Activated CD8-positive, alpha-beta memory T cell treated with anti-CD3 and anti-CD28 coated beads for 36 hours (primary cell): ENCODE measurements at regions not wholly inside any gene's neighbourhood (a gene's known extent, or its start where the extent isn't known, plus 50 kb on each side); places are given as distances from the start of the nearest gene placed in this dataset.

Experiments used
- CTCF ChIA-PET: fragments of 350-600 bp; sonication (Branson Sonifier 250); formaldehyde crosslinking; loops from one replicate; lab custom pipeline; 2021; ENCODE audit warnings: antibody characterized with exemption; lab: Charles Lee
- POLR2A ChIA-PET: fragments of 350-600 bp; sonication (Branson Sonifier 250); formaldehyde crosslinking; loops from one replicate; lab custom pipeline; 2021; ENCODE audit warnings: antibody characterized with exemption; lab: Charles Lee

DNA sequence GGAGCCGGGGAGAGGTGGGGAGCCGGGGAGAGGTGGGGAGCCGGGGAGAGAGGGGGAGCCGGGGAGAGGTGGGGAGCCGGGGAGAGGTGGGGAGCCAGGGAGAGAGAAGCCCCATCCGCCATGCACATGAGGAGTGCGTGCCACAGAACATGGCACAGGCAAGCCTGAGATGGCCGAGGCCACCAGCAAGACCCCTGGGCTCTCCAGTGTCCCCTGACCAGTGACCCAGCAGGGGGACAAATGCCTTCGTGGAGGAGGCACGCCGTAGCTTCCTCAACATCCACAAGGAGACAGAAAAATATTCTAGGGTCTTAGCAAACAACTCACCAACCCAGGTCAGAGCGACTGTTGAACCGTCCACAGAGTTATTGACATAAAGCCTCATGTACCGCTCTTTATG, 618.8 kb downstream of the TBC1D22A start:
- ChIA-PET CTCF (no interaction called here), POLR2A (no interaction called here)

DNA sequence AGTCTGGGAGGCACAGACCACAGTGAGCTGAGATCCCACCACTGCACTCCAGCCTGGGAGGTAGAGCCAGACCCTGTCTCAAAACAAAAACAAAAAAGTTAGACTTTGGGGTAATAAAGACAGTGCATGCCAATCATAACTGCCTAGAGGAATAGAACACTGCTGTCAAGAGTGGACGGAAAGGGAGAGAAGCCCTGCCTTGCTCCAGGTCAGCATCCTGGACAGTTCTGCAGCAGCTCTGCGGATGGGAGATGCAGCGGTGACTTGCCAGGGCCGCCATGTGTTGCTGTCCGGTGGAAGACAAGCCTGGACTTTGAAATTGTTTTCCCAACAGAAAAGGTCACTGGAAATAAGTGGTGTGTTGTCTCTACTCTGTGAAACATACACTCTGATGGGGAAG, 618.2 kb downstream of the TBC1D22A start:
- ChIA-PET CTCF (no interaction called here), POLR2A (no interaction called here)

DNA sequence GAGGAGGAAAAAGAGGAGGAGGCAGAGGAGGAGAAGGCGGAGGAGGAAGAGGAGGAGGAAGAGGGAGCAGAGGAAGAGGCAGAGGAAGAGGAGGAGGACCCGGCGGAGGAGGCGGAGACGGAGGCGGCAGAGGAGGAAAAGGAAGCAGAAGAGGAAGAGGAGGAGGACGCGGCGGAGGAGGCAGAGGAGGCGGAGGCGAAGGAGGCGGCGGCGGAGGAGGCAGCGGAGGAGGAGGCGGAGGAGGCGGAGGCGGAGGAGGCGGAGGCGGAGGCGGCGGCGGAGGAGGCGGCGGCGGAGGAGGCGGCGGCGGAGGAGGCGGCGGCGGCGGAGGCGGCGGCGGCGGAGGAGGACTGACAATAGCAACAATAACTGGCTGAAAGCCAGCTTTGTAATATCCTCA, 616.6 kb downstream of the TBC1D22A start:
- ChIA-PET CTCF (no interaction called here), POLR2A (no interaction called here)

- ChIA-PET CTCF (no interaction called here), POLR2A (no interaction called here)
Measured at GRCh38 chr22:47377926-47378560, 615.6 kb downstream of the TBC1D22A start.

DNA sequence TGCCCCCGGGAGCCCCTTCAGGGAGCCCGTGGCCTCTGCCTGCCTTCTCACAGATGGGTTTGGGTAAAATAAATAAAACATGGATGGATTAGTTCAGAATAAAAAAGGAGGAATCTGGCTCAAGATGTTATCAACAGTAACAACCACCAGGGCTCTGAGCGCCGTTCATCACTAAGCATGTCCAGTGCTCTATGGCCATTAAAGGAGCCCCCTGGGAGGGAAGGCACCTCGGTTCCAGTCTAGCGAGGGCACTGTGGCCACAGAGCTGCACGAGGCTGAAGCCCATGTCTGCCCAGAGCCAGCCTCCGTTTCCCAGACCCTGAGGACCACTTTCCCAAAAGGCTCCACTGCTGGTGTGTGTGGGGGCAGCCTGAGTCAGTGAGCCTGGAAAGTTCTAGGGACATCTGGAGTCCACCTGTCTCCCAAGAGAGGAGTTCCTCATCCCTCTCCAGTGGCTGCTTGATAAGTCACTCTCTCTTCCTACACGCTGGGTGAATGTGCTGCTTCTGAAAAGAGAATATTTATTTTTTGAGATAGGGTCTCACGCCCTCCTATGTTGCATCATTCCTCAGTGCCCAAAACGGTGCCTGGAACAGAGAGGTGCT, 614.6 kb downstream of the TBC1D22A start:
- ChIA-PET CTCF (no interaction called here), POLR2A (no interaction called here)

DNA sequence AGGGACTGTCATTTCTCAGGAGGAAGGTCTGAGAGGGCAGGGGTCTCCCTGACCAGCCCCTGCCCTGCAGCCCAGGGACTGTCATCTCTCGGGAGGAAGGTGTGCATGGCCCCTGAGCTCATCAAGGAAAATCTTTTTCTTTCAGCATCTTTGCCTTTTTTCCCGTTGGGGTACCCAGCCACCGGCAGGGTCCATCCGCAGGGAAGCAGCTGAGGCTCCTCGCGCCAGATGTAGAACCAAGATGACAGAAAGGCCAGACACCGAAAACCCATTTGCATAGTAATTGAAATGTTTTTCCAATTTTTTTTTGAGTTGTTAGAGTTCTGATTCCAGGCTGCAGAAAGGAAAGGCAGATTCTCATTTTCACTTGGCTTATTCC, 613.9 kb downstream of the TBC1D22A start:
- POLR2A ChIA-PET = no interaction called here
- CTCF ChIA-PET = no interaction called here

DNA sequence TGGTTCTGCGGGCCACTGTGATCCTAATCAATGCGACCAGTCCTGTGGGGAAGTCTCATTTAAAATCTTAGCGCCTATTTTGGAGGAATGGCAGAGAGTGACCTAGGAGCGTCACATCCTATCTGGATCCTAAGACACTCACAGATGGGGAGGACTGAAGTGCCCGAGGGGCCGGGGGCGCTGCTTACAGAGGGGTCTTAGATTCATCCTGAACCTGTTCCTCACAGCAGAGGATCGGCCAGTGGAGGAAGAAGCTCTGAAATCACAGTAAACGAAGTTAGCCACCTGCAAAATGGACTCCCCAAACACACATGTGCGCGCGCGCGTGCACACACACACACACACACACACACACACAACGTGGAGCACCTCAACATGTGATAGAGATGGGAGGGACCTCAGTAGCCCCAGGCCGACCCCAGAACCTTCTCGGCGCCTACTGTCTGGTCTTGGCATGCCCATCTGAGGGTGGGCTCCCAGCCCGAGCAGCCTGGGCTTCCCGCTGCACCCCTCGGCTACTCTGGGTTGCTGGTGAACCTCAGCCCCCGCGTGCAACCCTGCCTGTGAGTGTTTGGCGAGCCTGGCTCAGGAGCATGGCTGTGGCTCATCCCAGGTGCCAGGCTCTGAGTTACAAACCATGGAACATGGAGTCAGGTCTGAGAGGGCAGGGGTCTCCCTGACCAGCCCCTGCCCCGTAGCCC, 613.3 kb downstream of the TBC1D22A start:
- CTCF ChIA-PET = no interaction called here

DNA sequence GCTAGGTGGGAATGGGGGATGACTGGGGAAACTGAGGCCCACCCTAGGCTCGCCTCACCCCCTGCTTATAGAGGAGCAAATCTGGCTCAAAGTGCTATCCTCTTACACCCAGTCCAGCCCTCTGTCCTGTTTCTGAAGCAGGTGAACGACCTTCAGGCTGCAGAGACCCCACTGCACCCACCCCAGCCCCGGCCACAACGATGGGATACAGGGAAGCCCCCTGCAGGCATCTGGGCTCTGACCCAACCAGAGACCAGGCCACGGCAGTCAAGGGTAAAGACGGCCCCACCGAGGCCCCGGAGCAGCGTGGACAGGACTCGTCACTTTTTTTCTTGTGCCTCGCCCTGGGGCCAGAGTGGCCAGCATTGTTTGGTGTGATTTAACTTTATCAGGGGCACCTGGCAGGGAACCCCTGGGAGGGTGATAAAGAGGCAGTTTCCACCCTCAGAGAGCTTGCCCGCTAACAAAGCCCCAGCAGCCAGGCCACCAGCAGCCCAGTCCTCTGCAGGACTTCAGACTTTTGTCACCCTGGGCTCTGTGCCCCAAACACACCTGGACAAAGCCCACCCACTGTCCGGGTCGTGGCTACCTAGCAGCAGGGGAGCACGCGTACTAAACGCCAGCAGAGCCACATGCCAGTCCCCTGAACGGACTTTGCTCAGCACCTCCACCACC, 612.6 kb downstream of the TBC1D22A start:
- CTCF ChIA-PET = no interaction called here
- POLR2A ChIA-PET = no interaction called here

More for the DNA sequence above, 613.3 kb downstream of the TBC1D22A start:
- POLR2A ChIA-PET = no interaction called here

- CTCF ChIA-PET = no interaction called here
- POLR2A ChIA-PET = no interaction called here
Measured at GRCh38 chr22:47374273-47374771, 611.9 kb downstream of the TBC1D22A start.

- POLR2A ChIA-PET = no interaction called here
- CTCF ChIA-PET = no interaction called here
Measured at GRCh38 chr22:47373648-47374272, 611.3 kb downstream of the TBC1D22A start.

- POLR2A ChIA-PET = no interaction called here
Measured at GRCh38 chr22:47372596-47373385, 610.3 kb downstream of the TBC1D22A start.

DNA sequence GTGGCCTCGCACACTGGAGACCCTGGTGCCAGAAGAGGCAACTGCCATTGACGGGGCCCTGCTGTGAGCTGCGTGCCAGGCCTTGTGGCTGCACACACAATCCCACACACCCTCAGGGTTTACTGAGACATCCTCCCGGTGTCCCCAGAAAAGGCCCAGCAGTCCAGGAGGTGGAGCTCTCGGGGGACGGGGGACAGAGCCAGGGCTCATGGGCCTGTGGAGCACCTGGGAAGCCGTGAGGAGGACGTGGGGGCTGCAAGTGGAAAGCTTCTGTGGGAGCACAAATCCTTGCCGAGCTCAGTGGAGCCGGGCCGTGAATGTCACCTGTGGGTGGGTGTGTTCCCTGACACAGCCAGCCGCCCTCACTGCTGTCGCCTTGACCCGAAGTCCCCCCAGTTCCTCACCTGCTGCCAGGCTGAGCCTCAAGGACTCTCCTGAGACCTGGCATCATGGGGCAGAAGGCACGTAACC, 609.7 kb downstream of the TBC1D22A start:
- ChIA-PET POLR2A (no interaction called here), CTCF (no interaction called here)

More at GRCh38 chr22:47372596-47373385, 610.3 kb downstream of the TBC1D22A start:
- CTCF ChIA-PET = no interaction called here

DNA sequence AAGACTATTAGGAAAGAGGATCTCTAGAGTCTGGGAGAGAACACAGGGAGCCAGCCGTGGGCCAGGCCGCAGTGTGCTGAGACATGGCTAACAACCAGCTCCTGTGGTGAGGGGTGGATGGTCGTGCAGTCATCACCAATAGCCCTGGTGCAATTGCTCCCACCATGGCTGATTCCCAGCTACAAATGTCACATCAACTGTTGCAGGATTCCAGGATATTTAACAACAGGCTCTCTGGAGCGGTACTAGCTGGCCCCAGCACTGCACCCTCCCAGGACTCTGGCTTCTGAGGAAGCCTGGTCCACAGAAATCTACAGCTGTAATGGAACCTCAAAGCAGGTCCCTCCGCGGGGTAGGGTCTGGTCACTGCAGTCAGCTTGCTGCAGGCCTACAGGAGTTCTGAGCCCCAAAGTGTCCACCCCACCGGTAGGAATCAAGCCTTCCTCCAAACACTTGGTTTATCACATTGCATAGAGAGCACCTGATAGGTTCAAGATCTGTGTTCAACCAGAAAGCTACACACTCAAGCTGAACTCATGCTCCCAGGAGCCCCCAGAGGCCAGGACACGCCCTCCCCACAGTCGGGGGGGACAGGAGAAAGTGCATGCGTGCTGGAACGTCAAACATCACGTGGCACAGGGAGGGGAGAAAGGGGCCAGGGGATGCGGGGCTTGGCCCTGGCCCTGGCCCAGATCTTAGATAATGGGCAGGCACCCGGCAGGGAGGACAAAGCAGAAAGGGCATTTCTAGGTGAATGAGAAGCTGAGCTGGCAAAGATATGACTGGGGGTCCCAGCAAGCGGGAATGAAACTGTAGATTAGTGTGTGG, 609.0 kb downstream of the TBC1D22A start:
- ChIA-PET POLR2A (no interaction called here), CTCF (no interaction called here)

DNA sequence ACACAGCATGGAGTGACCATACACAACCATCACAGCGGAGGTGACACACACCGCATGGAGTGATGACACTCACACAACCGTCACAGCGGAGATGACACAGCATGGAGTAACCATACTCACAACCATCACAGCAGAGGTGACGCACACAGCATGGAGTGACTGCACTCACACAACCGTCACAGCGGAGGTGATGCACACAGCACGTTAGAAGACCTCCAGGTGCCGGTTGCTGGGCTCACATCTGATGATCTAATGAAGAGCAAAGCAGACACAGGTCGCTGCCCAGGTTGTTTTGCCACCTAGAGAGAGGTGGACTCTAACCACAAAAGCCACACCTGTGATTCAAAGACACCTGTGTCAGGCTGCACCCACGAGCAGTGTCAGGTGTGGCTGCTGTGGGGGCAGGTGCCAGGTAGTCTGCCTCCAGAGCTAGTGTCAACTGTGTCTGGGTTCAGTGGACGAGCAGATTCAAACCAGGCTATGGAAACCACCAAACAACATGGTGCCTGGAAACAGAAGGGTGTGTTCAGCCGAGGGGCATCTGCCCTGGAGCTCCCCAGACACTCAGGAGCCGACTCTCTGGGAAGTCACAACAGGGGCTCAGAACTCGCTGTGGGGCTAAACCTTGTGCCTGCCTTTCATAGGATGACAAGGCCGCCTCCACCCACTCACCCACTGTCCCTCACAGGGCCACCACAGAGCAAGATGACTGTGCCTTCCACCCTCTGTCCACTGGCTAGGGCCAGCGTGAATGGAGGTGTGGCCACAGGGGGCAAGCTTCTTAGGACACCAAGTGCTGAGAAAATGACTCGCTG, 608.2 kb downstream of the TBC1D22A start:
- POLR2A ChIA-PET = no interaction called here
- CTCF ChIA-PET = no interaction called here

GRCh38 chr22:47369431-47370015, 607.1 kb downstream of the TBC1D22A start:
- CTCF ChIA-PET = no interaction called here
- POLR2A ChIA-PET = no interaction called here

DNA sequence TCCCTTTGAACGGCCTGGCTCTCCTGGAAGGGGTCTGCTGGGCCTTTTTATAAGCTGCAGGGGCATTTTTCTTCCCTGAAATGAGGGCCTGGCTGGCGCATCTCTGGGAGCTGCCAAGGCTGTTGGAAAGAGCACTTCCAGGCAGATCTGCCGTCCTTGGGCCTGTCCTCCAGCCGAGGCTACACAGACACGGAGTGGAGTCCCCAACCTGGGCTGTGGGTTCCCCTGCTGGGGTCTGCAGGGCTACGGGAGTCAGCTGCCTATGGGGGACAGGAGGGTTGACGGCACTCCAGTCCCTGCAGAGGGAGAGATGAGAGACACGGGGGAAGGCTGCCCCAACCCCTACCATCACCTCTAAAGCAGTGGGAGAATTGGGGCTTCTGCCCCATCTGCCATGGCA, 606.6 kb downstream of the TBC1D22A start:
- ChIA-PET POLR2A (no interaction called here), CTCF (no interaction called here)
